K562 (cell line): ENCODE measurements at regions not wholly inside any gene's neighbourhood (a gene's known extent, or its start where the extent isn't known, plus 50 kb on each side); places are given as distances from the start of the nearest gene placed in this dataset.

Experiments used
- ATAC-seq: fragments of 200-7000 bp; cut with Tn5 transposase; 3 replicates; pipeline ENCODE4 v1.9.1; 2020; ENCODE audit warnings: moderate library complexity
- BruUV-seq: library from RNA; stranded (reverse); fragments of 400-500 nt; replicated peaks from 2 replicates; lab custom pipeline; 2021; lab: Mats Ljungman, UMichigan
- CTCF ChIA-PET: fragments of 300-600 bp; formaldehyde crosslinking; extraction: SDS; loops from one replicate; lab custom pipeline; 2021; ENCODE audit warnings: low intra/inter-chr PET ratio; lab: Yijun Ruan, JAX
- POLR2A ChIA-PET: fragments of 300-600, 350-650 bp; sonication (Branson Sonifier 250); formaldehyde crosslinking; extraction: SDS; loops from one replicate; lab custom pipeline; 2021; ENCODE audit warnings: antibody characterized with exemption, inconsistent platforms; lab: Yijun Ruan, JAX
- DNase-seq, 4 experiments: peaks; one replicate each; pipeline versions ENCODE4 v3.0.0 to v3.0.0-alpha.2; 2011 to 2018; ENCODE audit warnings: low spot score in 3 of 4, mixed read lengths in 3 of 4; ENCODE audit errors: extremely low read depth in 1 of 4
- FAIRE-seq: peaks from 2 replicates; lab custom pipeline; 2011; peaks lifted over from hg19 to GRCh38; lab: Jason Lieb, UNC
- H2AFZ ChIP-seq: 2 replicates; pipeline ENCODE4 v1.6.0; 2011; ENCODE audit warnings: low read depth, low read length, control low read depth, inconsistent platforms
- H3K27ac ChIP-seq: fragments of 200-600 bp; 3 replicates; pipeline ENCODE4 v1.8.0; 2011; ENCODE audit warnings: low read depth, mild to moderate bottlenecking, control low read depth, inconsistent platforms, low read length, moderate library complexity, mixed read lengths; ENCODE audit errors: extremely low read depth
- H3K27me3 ChIP-seq, 2 experiments: fragments of 300-600 bp in 1 of 2; 2 replicates in 1 of 2; 3 replicates in 1 of 2; pipeline versions ENCODE4 v1.6.0 to v1.8.0; 2011; ENCODE audit warnings: inconsistent platforms in 2 of 2, low read length in 2 of 2, mild to moderate bottlenecking in 1 of 2, mixed read lengths in 1 of 2, moderate library complexity in 1 of 2; ENCODE audit not compliant: control insufficient read depth in 2 of 2, insufficient read depth in 2 of 2
- H3K36me3 ChIP-seq: fragments of 300-600 bp; 3 replicates; pipeline ENCODE4 v1.8.0; 2011; ENCODE audit warnings: mild to moderate bottlenecking, low read length, inconsistent platforms; ENCODE audit not compliant: control insufficient read depth, insufficient read depth
- H3K4me1 ChIP-seq, 2 experiments: fragments of 200-600 bp in 1 of 2; replicated peaks in 1 of 2; 2 replicates in 1 of 2; 3 replicates in 1 of 2; pipeline versions ENCODE4 v1.5.1 to v1.8.0; 2011; ENCODE audit warnings: inconsistent platforms in 2 of 2, low read length in 2 of 2, mild to moderate bottlenecking in 1 of 2, mixed read lengths in 1 of 2, moderate library complexity in 1 of 2; ENCODE audit not compliant: control insufficient read depth in 2 of 2, insufficient read depth in 2 of 2
- H3K4me2 ChIP-seq: 2 replicates; pipeline ENCODE4 v1.6.1; 2011; ENCODE audit warnings: low read length, control low read depth, inconsistent platforms, mixed read lengths; ENCODE audit not compliant: insufficient read depth
- H3K4me3 ChIP-seq: fragments of 200-600 bp; sonication (generic), shearing (Covaris generic); 2 replicates; pipeline ENCODE4 v1.5.1; 2016; ENCODE audit warnings: control low read depth, inconsistent platforms
- H3K79me2 ChIP-seq: fragments of 200-600 bp; 3 replicates; pipeline ENCODE4 v1.8.0; 2011; ENCODE audit warnings: low read length, inconsistent platforms; ENCODE audit not compliant: control insufficient read depth, insufficient read depth
- H3K9ac ChIP-seq, 2 experiments: 2 replicates each; pipeline versions ENCODE4 v1.6.0 to v1.6.1; 2011; ENCODE audit warnings: low read depth in 2 of 2, low read length in 2 of 2, control low read depth in 1 of 2, inconsistent platforms in 1 of 2, mild to moderate bottlenecking in 1 of 2, mixed read lengths in 1 of 2; ENCODE audit not compliant: insufficient read depth in 1 of 2
- H3K9me1 ChIP-seq: one replicate; pipeline ENCODE4 v1.6.0; 2011; ENCODE audit warnings: inconsistent platforms, mild to moderate bottlenecking, low read length, moderate library complexity; ENCODE audit not compliant: control insufficient read depth, insufficient read depth
- H3K9me3 ChIP-seq: replicated peaks from 2 replicates; pipeline ENCODE4 v1.5.1; 2011; ENCODE audit warnings: low read depth, low read length, inconsistent platforms; ENCODE audit not compliant: control insufficient read depth, insufficient read depth
- H4K20me1 ChIP-seq: replicated peaks from 2 replicates; pipeline ENCODE4 v1.6.1; 2011; ENCODE audit warnings: low read length, inconsistent platforms, mixed read lengths; ENCODE audit not compliant: control insufficient read depth, insufficient read depth
- CREB1 ChIP-seq, 2 experiments: sonication (generic) in 1 of 2; formaldehyde crosslinking in 1 of 2; IDR thresholded peaks; 2 replicates each; pipeline versions ENCODE4 v1.6.1 to v1.8.0; 2012 to 2022; ENCODE audit warnings: inconsistent platforms in 1 of 2, mild to moderate bottlenecking in 1 of 2, missing genetic modification reagents in 1 of 2, moderate library complexity in 1 of 2
- E2F1 ChIP-seq: sonication (generic); formaldehyde crosslinking; IDR thresholded peaks from 2 replicates; pipeline ENCODE4 v1.8.1; 2023; ENCODE audit warnings: mild to moderate bottlenecking, missing genetic modification reagents, moderate library complexity
- MAZ ChIP-seq, 2 experiments: fragments of 450-650 bp in 1 of 2; sonication (generic) in 1 of 2; formaldehyde crosslinking; IDR thresholded peaks in 1 of 2; conservative IDR thresholded peaks in 1 of 2; 2 replicates each; pipeline versions ENCODE4 v1.4.0 to v1.5.0; 2020; ENCODE audit warnings: mild to moderate bottlenecking in 1 of 2, missing genetic modification reagents in 1 of 2
- MIER1 ChIP-seq: fragments of 450-650 bp; IDR thresholded peaks from 2 replicates; pipeline ENCODE4 v1.6.1; 2016; ENCODE audit warnings: antibody characterized with exemption, mild to moderate bottlenecking, low read depth
- POLR2H ChIP-seq: IDR thresholded peaks from 2 replicates; pipeline ENCODE4 v1.6.1; 2016; ENCODE audit warnings: missing genetic modification characterization, low read depth, mild to moderate bottlenecking, control low read depth, missing compliant biosample characterization, moderate library complexity
- SREBF2 ChIP-seq: sonication (generic); formaldehyde crosslinking; IDR thresholded peaks from 2 replicates; pipeline ENCODE4 v1.4.0; 2020; ENCODE audit warnings: mild to moderate bottlenecking, missing genetic modification reagents
- ZNF431 ChIP-seq: sonication (generic); formaldehyde crosslinking; IDR thresholded peaks from 2 replicates; pipeline ENCODE4 v1.8.0; 2022; ENCODE audit warnings: mild to moderate bottlenecking, missing genetic modification reagents
- WGBS: fragments of 100-300 bp; shearing (Covaris generic); methylation state at CpG from one replicate; pipeline ENCODE4 v1.1.6; 2016; ENCODE audit warnings: low coverage, mixed read lengths; ENCODE audit not compliant: insufficient coverage; ENCODE audit errors: missing lambda C conversion rate; 5-methylcytosine and 5-hydroxymethylcytosine counted together
- in situ Hi-C: fragments of 300-500 bp; cut with MboI; formaldehyde crosslinking; loops from 4 replicates; pipeline ENCODE4 v1.15.0; 2018; ENCODE audit warnings: inconsistent platforms, mixed read lengths
- intact Hi-C: fragments of 100-400 bp; cut with micrococcal nuclease; formaldehyde crosslinking; loops from 2 replicates; pipeline ENCODE4 v1.14.2; 2022
- TF ChIP-seq, protein P1 (sequence below): fragments of 250-450 bp; sonication (Bioruptor Pico); IDR thresholded peaks from 2 replicates; pipeline ENCODE4 v1.8.0; 2021; ENCODE audit warnings: borderline replicate concordance, mild to moderate bottlenecking, moderate library complexity; ENCODE audit not compliant: poor library complexity, severe bottlenecking

DNA sequence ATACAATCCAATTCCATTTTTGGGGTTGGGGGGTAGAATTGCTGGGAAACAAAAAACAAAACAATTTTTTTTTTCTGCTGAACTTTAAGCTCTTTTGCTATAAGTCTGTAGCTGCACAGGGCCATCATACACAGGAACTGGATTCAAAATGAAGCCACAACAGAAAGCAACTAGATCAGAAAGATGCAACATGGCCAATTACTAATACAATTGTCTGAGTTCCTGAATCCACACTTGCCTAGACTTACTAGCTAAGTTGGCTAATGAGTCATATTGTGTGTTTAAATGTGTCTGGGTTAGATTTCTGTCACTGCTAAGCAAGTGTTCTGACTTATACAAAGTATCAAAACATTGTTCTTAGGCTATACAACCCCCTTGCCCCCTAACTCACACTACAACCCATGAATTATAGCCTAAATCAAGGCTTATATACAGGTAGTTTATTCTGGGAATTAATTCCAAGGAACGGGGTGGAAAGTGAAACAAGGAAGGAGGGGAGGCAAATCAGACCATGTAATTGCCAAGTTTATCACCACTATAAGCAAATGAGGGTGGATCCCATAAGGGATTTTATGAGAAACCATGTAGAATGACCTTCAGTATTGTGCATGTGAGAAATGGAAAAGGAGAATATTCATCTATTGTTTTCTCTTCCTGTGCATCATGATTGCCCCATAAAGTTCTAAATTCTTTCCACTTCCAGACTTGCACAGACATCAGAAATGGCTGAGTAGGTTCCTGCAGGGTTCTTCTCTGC lies 337.9 kb upstream of the SORCS1 start:
- no peaks in the 10 kb centered on the region for H3K9me3 ChIP-seq
- ATAC-seq = no peak
- TF ChIP-seq SREBF2 = no peak
- TF ChIP-seq E2F1 (CRISPR knock-in tag) = no peak
- TF ChIP-seq ZNF431 (CRISPR knock-in tag) = no peak
- no peak for TF ChIP-seq POLR2H
- no peak for TF ChIP-seq CREB1 (IDR thresholded peaks at IDR 0.05)
- no peak for TF ChIP-seq CREB1 (CRISPR knock-in tag; IDR thresholded peaks at IDR 0.05)
- TF ChIP-seq, protein P1, sequence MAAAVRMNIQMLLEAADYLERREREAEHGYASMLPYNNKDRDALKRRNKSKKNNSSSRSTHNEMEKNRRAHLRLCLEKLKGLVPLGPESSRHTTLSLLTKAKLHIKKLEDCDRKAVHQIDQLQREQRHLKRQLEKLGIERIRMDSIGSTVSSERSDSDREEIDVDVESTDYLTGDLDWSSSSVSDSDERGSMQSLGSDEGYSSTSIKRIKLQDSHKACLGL (CRISPR knock-in tag) = no peak
- TF ChIP-seq MIER1 = no peak
- TF ChIP-seq MAZ (CRISPR knock-in tag; conservative IDR thresholded peaks at IDR 0.05 in 1 of 2, IDR thresholded peaks at IDR 0.05 in 1 of 2) = no peak
- TF ChIP-seq, all 486 proteins: peak for 0
- Histone ChIP-seq H3K27ac (no peak overlapping the region), H3K9ac (no peak overlapping the region), H3K4me1 (no peaks in the 10 kb centered on the region), H3K4me2 (no peak overlapping the region), H3K9me1 (no peaks in the 10 kb centered on the region), H3K4me3 (no peak overlapping the region), H3K79me2 (no peaks in the 10 kb centered on the region), H4K20me1 (no peaks in the 10 kb centered on the region), H3K27me3 (no peaks in the 10 kb centered on the region), H3K36me3 (no peaks in the 10 kb centered on the region), H2AFZ (no peak overlapping the region)
- ChIA-PET CTCF (no interaction called here), POLR2A (no interaction called here)
- DNase-seq = no peak
- intact Hi-C loops = no loop called here
- no peak for FAIRE-seq
- in situ Hi-C loops = no loop called here
- BruUV-seq = no TSS peak
- 0% methylated on average over 1 of the region's 1 CpG for WGBS
